ENCODE measurements at regions not wholly inside any gene's neighbourhood (a gene's known extent, or its start where the extent isn't known, plus 50 kb on each side); places are given as distances from the start of the nearest gene placed in this dataset.

DNA sequence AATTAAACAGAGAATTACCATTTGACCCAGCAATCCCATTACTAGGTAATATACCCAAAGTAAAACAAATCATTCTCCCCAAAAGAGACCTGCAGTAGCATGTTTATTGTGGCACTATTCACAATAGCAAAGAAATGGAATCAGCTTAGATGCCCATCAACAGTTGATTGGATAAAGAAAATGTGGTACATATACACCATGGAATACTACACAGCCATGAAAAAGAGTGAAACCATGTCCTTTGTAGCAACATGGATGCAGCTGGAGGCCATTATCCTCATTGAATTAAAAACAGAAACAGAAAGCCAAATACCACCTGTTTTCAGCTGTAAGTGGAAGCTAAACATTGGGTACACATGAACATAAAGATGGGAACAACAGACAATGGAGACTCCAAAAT, 1141.8 kb upstream of the AUTS2 start:
- Histone ChIP-seq H3K14ac (replicated peaks; ENCODE audit: low read depth, low read length) (no peak overlapping the region), H4K8ac (ENCODE audit: low read depth in 2 of 2, low read length in 2 of 2) (no peak overlapping the region), H3K36me3 (ENCODE audit: control insufficient read depth, insufficient read depth, low read length) (no peaks in the 10 kb centered on the region), H4K5ac (ENCODE audit: low read depth, low read length) (no peak overlapping the region), H2AFZ (replicated peaks; ENCODE audit: low read length, poor library complexity) (no peak overlapping the region), H2BK20ac (ENCODE audit: low read depth, low read length) (no peak overlapping the region), H3K23ac (ENCODE audit: low read depth, low read length) (no peak overlapping the region), H3K4me1 (ENCODE audit: control insufficient read depth, insufficient read depth, low read length) (no peaks in the 10 kb centered on the region), H3K4me2 (ENCODE audit: low read depth, low read length) (no peak overlapping the region), H3K79me1 (ENCODE audit: low read depth in 1 of 2, low read length in 2 of 2) (no peaks in the 10 kb centered on the region), H2AK5ac (ENCODE audit: low read depth, low read length) (no peak overlapping the region), H3K4ac (ENCODE audit: low read depth, low read length) (no peak overlapping the region), H2AK9ac (replicated peaks; ENCODE audit: low read depth, low read length, poor library complexity) (no peak overlapping the region), H3K18ac (ENCODE audit: low read depth, low read length) (no peak overlapping the region), H2BK5ac (ENCODE audit: low read depth, low read length, poor library complexity, severe bottlenecking) (no peak overlapping the region), H4K20me1 (ENCODE audit: insufficient read depth, low read length) (no peaks in the 10 kb centered on the region), H4K91ac (ENCODE audit: insufficient read depth, low read depth, low read length) (no peak overlapping the region), H3K27ac (ENCODE audit: insufficient read depth, low read length) (no peak overlapping the region), H3K56ac (ENCODE audit: extremely low read depth, insufficient read depth, low read length) (no peak overlapping the region), H3K9me1 (ENCODE audit: insufficient read depth, low read length) (no peaks in the 10 kb centered on the region), H3K27me3 (ENCODE audit: control insufficient read depth, insufficient read depth, low read length) (no peaks in the 10 kb centered on the region), H3K9ac (ENCODE audit: low read depth, low read length) (no peak overlapping the region), H2BK120ac (ENCODE audit: low read depth, low read length) (no peak overlapping the region), H3K4me3 (ENCODE audit: insufficient read depth, low read depth, low read length) (no peak overlapping the region), H3K9me3 (ENCODE audit: control insufficient read depth, insufficient read depth, low read length) (peaks cover 12% of the 10 kb centered on the region), H2BK15ac (ENCODE audit: low read depth, low read length) (no peak overlapping the region)
- CTCF ChIA-PET: no interaction called here
- DNase-seq (no peak), ATAC-seq (ENCODE audit: low read depth) (no peak)
- in situ Hi-C loops (cut with MboI; ENCODE audit: low sequenced_read_pairs): no loop called here
- TF ChIP-seq MAZ (IDR thresholded peaks at IDR 0.05; ENCODE audit: borderline replicate concordance, low read depth, low read length) (no peak), RAD21 (IDR thresholded peaks at IDR 0.05; ENCODE audit: low read length) (no peak), BHLHE40 (IDR thresholded peaks at IDR 0.05; ENCODE audit: low read depth, low read length) (no peak), CHD1 (IDR thresholded peaks at IDR 0.05; ENCODE audit: low read depth, low read length) (no peak), CEBPB (IDR thresholded peaks at IDR 0.05; ENCODE audit: low read depth, low read length) (no peak), RCOR1 (IDR thresholded peaks at IDR 0.05; ENCODE audit: insufficient replicate concordance, low read length) (no peak), NFE2L2 (IDR thresholded peaks at IDR 0.05; ENCODE audit: low read depth, low read length) (no peak), FOS (IDR thresholded peaks at IDR 0.05; ENCODE audit: low read depth, low read length) (no peak), MAFK (IDR thresholded peaks at IDR 0.05; ENCODE audit: low read depth, low read length) (no peak)
- TF ChIP-seq, protein P1, sequence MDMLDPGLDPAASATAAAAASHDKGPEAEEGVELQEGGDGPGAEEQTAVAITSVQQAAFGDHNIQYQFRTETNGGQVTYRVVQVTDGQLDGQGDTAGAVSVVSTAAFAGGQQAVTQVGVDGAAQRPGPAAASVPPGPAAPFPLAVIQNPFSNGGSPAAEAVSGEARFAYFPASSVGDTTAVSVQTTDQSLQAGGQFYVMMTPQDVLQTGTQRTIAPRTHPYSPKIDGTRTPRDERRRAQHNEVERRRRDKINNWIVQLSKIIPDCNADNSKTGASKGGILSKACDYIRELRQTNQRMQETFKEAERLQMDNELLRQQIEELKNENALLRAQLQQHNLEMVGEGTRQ (IDR thresholded peaks at IDR 0.05; ENCODE audit: low read depth, low read length): no peak
- TF ChIP-seq, protein P2, sequence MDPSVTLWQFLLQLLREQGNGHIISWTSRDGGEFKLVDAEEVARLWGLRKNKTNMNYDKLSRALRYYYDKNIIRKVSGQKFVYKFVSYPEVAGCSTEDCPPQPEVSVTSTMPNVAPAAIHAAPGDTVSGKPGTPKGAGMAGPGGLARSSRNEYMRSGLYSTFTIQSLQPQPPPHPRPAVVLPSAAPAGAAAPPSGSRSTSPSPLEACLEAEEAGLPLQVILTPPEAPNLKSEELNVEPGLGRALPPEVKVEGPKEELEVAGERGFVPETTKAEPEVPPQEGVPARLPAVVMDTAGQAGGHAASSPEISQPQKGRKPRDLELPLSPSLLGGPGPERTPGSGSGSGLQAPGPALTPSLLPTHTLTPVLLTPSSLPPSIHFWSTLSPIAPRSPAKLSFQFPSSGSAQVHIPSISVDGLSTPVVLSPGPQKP (IDR thresholded peaks at IDR 0.05; ENCODE audit: borderline replicate concordance, low read depth, low read length): no peak
- TF ChIP-seq, protein P3, sequence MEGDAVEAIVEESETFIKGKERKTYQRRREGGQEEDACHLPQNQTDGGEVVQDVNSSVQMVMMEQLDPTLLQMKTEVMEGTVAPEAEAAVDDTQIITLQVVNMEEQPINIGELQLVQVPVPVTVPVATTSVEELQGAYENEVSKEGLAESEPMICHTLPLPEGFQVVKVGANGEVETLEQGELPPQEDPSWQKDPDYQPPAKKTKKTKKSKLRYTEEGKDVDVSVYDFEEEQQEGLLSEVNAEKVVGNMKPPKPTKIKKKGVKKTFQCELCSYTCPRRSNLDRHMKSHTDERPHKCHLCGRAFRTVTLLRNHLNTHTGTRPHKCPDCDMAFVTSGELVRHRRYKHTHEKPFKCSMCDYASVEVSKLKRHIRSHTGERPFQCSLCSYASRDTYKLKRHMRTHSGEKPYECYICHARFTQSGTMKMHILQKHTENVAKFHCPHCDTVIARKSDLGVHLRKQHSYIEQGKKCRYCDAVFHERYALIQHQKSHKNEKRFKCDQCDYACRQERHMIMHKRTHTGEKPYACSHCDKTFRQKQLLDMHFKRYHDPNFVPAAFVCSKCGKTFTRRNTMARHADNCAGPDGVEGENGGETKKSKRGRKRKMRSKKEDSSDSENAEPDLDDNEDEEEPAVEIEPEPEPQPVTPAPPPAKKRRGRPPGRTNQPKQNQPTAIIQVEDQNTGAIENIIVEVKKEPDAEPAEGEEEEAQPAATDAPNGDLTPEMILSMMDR (conservative IDR thresholded peaks at IDR 0.05; ENCODE audit: low read depth, low read length): no peak
- dilution Hi-C loops (cut with HindIII; ENCODE audit: low sequenced_read_pairs, unreplicated experiment): no loop called here
- BruUV-seq (replicated peaks): no TSS peak
- POLR2A ChIA-PET (ENCODE audit: unreplicated experiment): no interaction called here
- intact Hi-C loops (cut with micrococcal nuclease): no loop called here

All from IMR-90 (cell line).